C4-2B (cell line): ENCODE measurements at regions not wholly inside any gene's neighbourhood (a gene's known extent, or its start where the extent isn't known, plus 50 kb on each side); places are given as distances from the start of the nearest gene placed in this dataset.

Experiments
- ZFX ChIP-seq: fragments of 450-650 bp; IDR thresholded peaks from 2 replicates; pipeline ENCODE4 v1.6.1; 2017
- TF ChIP-seq, protein P1 (sequence below): fragments of 450-650 bp; conservative IDR thresholded peaks from 2 replicates; pipeline ENCODE4 v1.5.1; 2017; ENCODE audit warnings: mild to moderate bottlenecking

DNA sequence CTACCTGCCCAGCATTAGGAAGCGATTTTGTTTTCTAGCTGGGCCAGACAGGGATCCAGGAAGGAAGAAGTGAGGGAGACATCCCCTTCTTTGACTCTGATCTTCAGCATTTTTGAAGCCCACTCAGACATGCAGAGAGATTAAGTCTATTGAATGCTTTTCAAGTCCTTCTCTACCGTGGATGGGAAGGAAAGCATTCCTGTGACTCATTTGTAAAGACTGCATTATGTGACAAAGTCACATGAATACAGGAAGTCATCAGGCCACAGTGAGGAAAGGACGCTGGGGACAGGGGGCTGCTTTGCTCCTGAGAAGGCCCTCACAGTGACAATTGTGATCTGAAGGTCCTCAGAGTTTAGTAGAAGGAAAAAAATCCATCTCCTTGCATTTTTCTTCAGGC is 67.4 kb upstream of the GBA3 start:
- TF ChIP-seq, protein P1, sequence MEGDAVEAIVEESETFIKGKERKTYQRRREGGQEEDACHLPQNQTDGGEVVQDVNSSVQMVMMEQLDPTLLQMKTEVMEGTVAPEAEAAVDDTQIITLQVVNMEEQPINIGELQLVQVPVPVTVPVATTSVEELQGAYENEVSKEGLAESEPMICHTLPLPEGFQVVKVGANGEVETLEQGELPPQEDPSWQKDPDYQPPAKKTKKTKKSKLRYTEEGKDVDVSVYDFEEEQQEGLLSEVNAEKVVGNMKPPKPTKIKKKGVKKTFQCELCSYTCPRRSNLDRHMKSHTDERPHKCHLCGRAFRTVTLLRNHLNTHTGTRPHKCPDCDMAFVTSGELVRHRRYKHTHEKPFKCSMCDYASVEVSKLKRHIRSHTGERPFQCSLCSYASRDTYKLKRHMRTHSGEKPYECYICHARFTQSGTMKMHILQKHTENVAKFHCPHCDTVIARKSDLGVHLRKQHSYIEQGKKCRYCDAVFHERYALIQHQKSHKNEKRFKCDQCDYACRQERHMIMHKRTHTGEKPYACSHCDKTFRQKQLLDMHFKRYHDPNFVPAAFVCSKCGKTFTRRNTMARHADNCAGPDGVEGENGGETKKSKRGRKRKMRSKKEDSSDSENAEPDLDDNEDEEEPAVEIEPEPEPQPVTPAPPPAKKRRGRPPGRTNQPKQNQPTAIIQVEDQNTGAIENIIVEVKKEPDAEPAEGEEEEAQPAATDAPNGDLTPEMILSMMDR, result no peak
- no peak for TF ChIP-seq ZFX
